ENCODE measurements at regions not wholly inside any gene's neighbourhood (a gene's known extent, or its start where the extent isn't known, plus 50 kb on each side); places are given as distances from the start of the nearest gene placed in this dataset.

DNA sequence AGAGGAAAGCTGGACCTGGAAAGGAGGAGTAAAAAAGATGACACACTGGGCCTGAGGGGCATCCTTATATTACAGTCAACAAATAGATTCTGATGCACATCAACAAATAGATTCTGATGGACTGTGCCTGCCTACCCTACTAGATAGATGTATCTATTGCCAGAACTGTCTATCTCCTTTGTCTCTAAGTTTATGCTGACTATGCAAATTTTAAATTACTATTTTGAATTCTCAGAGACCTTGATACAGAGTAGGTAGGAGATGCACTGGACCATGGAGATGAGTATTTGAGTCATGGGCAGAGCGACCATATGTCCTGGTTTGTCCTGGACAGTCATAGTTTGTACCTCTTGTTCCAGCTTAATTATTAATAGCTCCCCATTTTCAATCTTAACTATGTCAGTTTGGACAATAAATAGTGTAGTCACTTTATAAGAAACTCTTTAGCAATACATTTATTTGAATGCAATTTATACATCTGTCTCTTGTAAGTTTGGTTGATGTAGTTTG is 247.9 kb upstream of the PPP1R2C start:
- POLR2A ChIA-PET: no interaction called here
- CTCF ChIA-PET (ENCODE audit: unreplicated experiment): no interaction called here
- no TSS peak for BruUV-seq (replicated peaks)

GRCh38 chrX:43064096-43064495 is 286.1 kb upstream of the PPP1R2C start:
- no peaks in the 10 kb centered on the region for H3K79me2 ChIP-seq (ENCODE audit: insufficient read depth, low read depth, low read length)
- H3K9me3 ChIP-seq (ENCODE audit: low read length): no peaks in the 10 kb centered on the region
- intact Hi-C loops (cut with micrococcal nuclease; ENCODE audit: unreplicated experiment): no loop called here
- H3K27ac ChIP-seq (ENCODE audit: low read depth, low read length, poor library complexity, severe bottlenecking): no peak overlapping the region
- no TSS peak for BruUV-seq (replicated peaks)
- CTCF ChIA-PET (ENCODE audit: unreplicated experiment): interaction anchor here (0.5 kb wide), 1 partner anchor 88 kb away, joined by 3 read pairs; no protein-coding TSS in a partner anchor
- TF ChIP-seq EZH2phosphoT487 (IDR thresholded peaks at IDR 0.05; ENCODE audit: borderline replicate concordance, low read depth, low read length): no peak
- TF ChIP-seq, protein P1, sequence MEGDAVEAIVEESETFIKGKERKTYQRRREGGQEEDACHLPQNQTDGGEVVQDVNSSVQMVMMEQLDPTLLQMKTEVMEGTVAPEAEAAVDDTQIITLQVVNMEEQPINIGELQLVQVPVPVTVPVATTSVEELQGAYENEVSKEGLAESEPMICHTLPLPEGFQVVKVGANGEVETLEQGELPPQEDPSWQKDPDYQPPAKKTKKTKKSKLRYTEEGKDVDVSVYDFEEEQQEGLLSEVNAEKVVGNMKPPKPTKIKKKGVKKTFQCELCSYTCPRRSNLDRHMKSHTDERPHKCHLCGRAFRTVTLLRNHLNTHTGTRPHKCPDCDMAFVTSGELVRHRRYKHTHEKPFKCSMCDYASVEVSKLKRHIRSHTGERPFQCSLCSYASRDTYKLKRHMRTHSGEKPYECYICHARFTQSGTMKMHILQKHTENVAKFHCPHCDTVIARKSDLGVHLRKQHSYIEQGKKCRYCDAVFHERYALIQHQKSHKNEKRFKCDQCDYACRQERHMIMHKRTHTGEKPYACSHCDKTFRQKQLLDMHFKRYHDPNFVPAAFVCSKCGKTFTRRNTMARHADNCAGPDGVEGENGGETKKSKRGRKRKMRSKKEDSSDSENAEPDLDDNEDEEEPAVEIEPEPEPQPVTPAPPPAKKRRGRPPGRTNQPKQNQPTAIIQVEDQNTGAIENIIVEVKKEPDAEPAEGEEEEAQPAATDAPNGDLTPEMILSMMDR (conservative IDR thresholded peaks at IDR 0.05; ENCODE audit: low read length): no peak
- no peak overlapping the region for H3K4me3 ChIP-seq (ENCODE audit: low read depth, low read length, poor library complexity, severe bottlenecking)
- DNase-seq (ENCODE audit: low spot score): no peak
- no peaks in the 10 kb centered on the region for H3K9me2 ChIP-seq (ENCODE audit: insufficient read depth, low read length)
- H2AFZ ChIP-seq (ENCODE audit: low read length): no peak overlapping the region
- H3K4me1 ChIP-seq (ENCODE audit: insufficient read depth, low read length, poor library complexity, severe bottlenecking): no peaks in the 10 kb centered on the region
- no peak overlapping the region for H3K4me2 ChIP-seq (ENCODE audit: low read length)
- POLR2A ChIA-PET: no interaction called here
- H3K36me3 ChIP-seq (ENCODE audit: insufficient read depth, low read length): no peaks in the 10 kb centered on the region
- H4K20me1 ChIP-seq (ENCODE audit: insufficient read depth, low read length): no peaks in the 10 kb centered on the region

More for the DNA sequence above, 247.9 kb upstream of the PPP1R2C start:
- TF ChIP-seq, protein P1 (conservative IDR thresholded peaks at IDR 0.05; ENCODE audit: low read length): no peak
- no peak for TF ChIP-seq EZH2phosphoT487 (IDR thresholded peaks at IDR 0.05; ENCODE audit: borderline replicate concordance, low read depth, low read length)
- 0 out of 2 replicates have a peak, but pooled peaks cover 10% of the 10 kb centered on the region for H3K9me3 ChIP-seq (ENCODE audit: low read length)
- intact Hi-C loops (cut with micrococcal nuclease; ENCODE audit: unreplicated experiment): no loop called here
- H3K4me1 ChIP-seq (ENCODE audit: insufficient read depth, low read length, poor library complexity, severe bottlenecking): no peaks in the 10 kb centered on the region
- no peak overlapping the region for H2AFZ ChIP-seq (ENCODE audit: low read length)
- H3K9me2 ChIP-seq (ENCODE audit: insufficient read depth, low read length): no peaks in the 10 kb centered on the region
- H3K4me2 ChIP-seq (ENCODE audit: low read length): no peak overlapping the region
- no peak overlapping the region for H3K4me3 ChIP-seq (ENCODE audit: low read depth, low read length, poor library complexity, severe bottlenecking)
- H3K36me3 ChIP-seq (ENCODE audit: insufficient read depth, low read length): no peaks in the 10 kb centered on the region; the same call in 1 of the 2 replicates
- no peak for DNase-seq (ENCODE audit: low spot score)
- no peaks in the 10 kb centered on the region for H3K79me2 ChIP-seq (ENCODE audit: insufficient read depth, low read depth, low read length)
- no peaks in the 10 kb centered on the region for H4K20me1 ChIP-seq (ENCODE audit: insufficient read depth, low read length)
- no peak overlapping the region for H3K27ac ChIP-seq (ENCODE audit: low read depth, low read length, poor library complexity, severe bottlenecking)

DNA sequence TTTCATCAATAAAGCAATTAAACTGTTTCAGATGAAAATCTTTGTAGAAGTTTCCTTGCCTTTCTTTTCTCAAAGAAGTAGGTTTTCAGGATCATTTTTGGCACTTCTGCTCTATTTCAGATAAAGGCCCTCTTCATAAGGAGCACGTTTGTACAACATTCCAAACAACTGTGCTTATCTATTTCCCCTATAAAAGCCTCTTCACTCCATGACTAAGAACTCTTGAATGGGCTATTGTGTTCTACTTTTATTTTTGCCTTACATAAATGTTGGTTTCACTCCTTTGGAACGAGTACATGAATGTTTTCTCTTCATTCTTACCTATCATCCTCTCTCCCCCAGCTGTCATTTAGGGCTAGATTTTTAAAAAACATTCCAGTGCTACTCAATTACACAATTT is 288.0 kb upstream of the PPP1R2C start:
- ChIA-PET POLR2A (interaction anchor here (0.5 to 0.7 kb wide), 3 partner anchors 147 to 290 kb away, joined by 3 to 4 read pairs (median 3); no protein-coding TSS in a partner anchor), CTCF (ENCODE audit: unreplicated experiment) (no interaction called here)
- Histone ChIP-seq H3K36me3 (ENCODE audit: insufficient read depth, low read length) (no peaks in the 10 kb centered on the region), H3K9me2 (ENCODE audit: insufficient read depth, low read length) (no peaks in the 10 kb centered on the region), H4K20me1 (ENCODE audit: insufficient read depth, low read length) (no peaks in the 10 kb centered on the region), H3K9me3 (ENCODE audit: low read length) (no peaks in the 10 kb centered on the region), H2AFZ (ENCODE audit: low read length) (0 out of 2 replicates have a peak overlapping the region, but pooled peaks have one; percentile 14), H3K4me3 (ENCODE audit: low read depth, low read length, poor library complexity, severe bottlenecking) (no peak overlapping the region), H3K27ac (ENCODE audit: low read depth, low read length, poor library complexity, severe bottlenecking) (no peak overlapping the region), H3K4me2 (ENCODE audit: low read length) (no peak overlapping the region), H3K4me1 (ENCODE audit: insufficient read depth, low read length, poor library complexity, severe bottlenecking) (no peaks in the 10 kb centered on the region), H3K79me2 (ENCODE audit: insufficient read depth, low read depth, low read length) (no peaks in the 10 kb centered on the region)
- intact Hi-C loops (cut with micrococcal nuclease; ENCODE audit: unreplicated experiment): no loop called here
- no TSS peak for BruUV-seq (replicated peaks)
- TF ChIP-seq EZH2phosphoT487 (IDR thresholded peaks at IDR 0.05; ENCODE audit: borderline replicate concordance, low read depth, low read length): no peak
- TF ChIP-seq, protein P1 (conservative IDR thresholded peaks at IDR 0.05; ENCODE audit: low read length): no peak
- no peak for DNase-seq (ENCODE audit: low spot score)
